IMR-90 (cell line): ENCODE measurements at regions not wholly inside any gene's neighbourhood (a gene's known extent, or its start where the extent isn't known, plus 50 kb on each side); places are given as distances from the start of the nearest gene placed in this dataset.

ENCODE experiments used
- ATAC-seq: fragments of 200-7000 bp; cut with Tn5 transposase; 2 replicates; pipeline ENCODE4 v1.9.1; 2020; ENCODE audit warnings: low read depth, mild to moderate bottlenecking, moderate library complexity
- BruUV-seq: library from RNA; stranded (reverse); fragments of 400-500 nt; replicated peaks from 2 replicates; lab custom pipeline; 2021; lab: Mats Ljungman, UMichigan
- CTCF ChIA-PET: fragments of 300-600 bp; formaldehyde crosslinking; extraction: SDS; loops from one replicate; lab custom pipeline; 2021; ENCODE audit warnings: antibody characterized with exemption; lab: Yijun Ruan, JAX
- POLR2A ChIA-PET: fragments of 300-600 bp; sonication (Branson Sonifier 250); formaldehyde crosslinking; loops from one replicate; lab custom pipeline; 2022; ENCODE audit warnings: antibody characterized with exemption; ENCODE audit not compliant: unreplicated experiment; lab: Charles Lee
- DNase-seq: peaks from one replicate; pipeline ENCODE4 v3.0.0; 2013
- H2AFZ ChIP-seq: replicated peaks from 2 replicates; pipeline ENCODE3; 2013; ENCODE audit warnings: low read length, mild to moderate bottlenecking; ENCODE audit not compliant: poor library complexity
- H2AK5ac ChIP-seq: 2 replicates; pipeline ENCODE4 v1.6.1; 2013; ENCODE audit warnings: low read depth, low read length, inconsistent platforms
- H2AK9ac ChIP-seq: replicated peaks from 2 replicates; pipeline ENCODE3; 2013; ENCODE audit warnings: mild to moderate bottlenecking, low read depth, low read length, moderate library complexity; ENCODE audit not compliant: poor library complexity
- H2BK120ac ChIP-seq: 2 replicates; pipeline ENCODE4 v1.6.1; 2013; ENCODE audit warnings: low read depth, low read length, inconsistent platforms
- H2BK15ac ChIP-seq: 3 replicates; pipeline ENCODE4 v1.6.1; 2013; ENCODE audit warnings: low read depth, low read length, inconsistent platforms
- H2BK20ac ChIP-seq: 2 replicates; pipeline ENCODE4 v1.6.1; 2013; ENCODE audit warnings: low read depth, mild to moderate bottlenecking, inconsistent platforms, low read length, moderate library complexity
- H2BK5ac ChIP-seq: 2 replicates; pipeline ENCODE4 v1.6.1; 2013; ENCODE audit warnings: mild to moderate bottlenecking, low read depth, low read length, inconsistent platforms; ENCODE audit not compliant: poor library complexity, severe bottlenecking
- H3K14ac ChIP-seq: replicated peaks from 2 replicates; pipeline ENCODE4 v1.6.1; 2013; ENCODE audit warnings: low read depth, low read length, inconsistent platforms
- H3K18ac ChIP-seq: 2 replicates; pipeline ENCODE4 v1.6.1; 2013; ENCODE audit warnings: low read depth, low read length, control low read depth
- H3K23ac ChIP-seq: 2 replicates; pipeline ENCODE4 v1.6.1; 2013; ENCODE audit warnings: low read depth, low read length, inconsistent platforms
- H3K27ac ChIP-seq: 2 replicates; pipeline ENCODE4 v1.5.1; 2013; ENCODE audit warnings: mild to moderate bottlenecking, control low read depth, low read length; ENCODE audit not compliant: insufficient read depth
- H3K27me3 ChIP-seq: 2 replicates; pipeline ENCODE4 v1.6.1; 2013; ENCODE audit warnings: low read length; ENCODE audit not compliant: control insufficient read depth, insufficient read depth
- H3K36me3 ChIP-seq: 2 replicates; pipeline ENCODE4 v1.6.1; 2013; ENCODE audit warnings: low read length, mixed read lengths; ENCODE audit not compliant: control insufficient read depth, insufficient read depth
- H3K4ac ChIP-seq: 2 replicates; pipeline ENCODE4 v1.6.1; 2013; ENCODE audit warnings: low read depth, low read length, inconsistent platforms
- H3K4me1 ChIP-seq: 2 replicates; pipeline ENCODE4 v1.6.1; 2013; ENCODE audit warnings: low read length, mixed read lengths; ENCODE audit not compliant: control insufficient read depth, insufficient read depth
- H3K4me2 ChIP-seq: 2 replicates; pipeline ENCODE4 v1.6.1; 2013; ENCODE audit warnings: low read depth, mild to moderate bottlenecking, control low read depth, low read length, moderate library complexity
- H3K4me3 ChIP-seq: 2 replicates; pipeline ENCODE4 v1.5.1; 2013; ENCODE audit warnings: low read depth, mild to moderate bottlenecking, control low read depth, low read length, moderate library complexity; ENCODE audit not compliant: insufficient read depth
- H3K56ac ChIP-seq: 2 replicates; pipeline ENCODE4 v1.6.1; 2013; ENCODE audit warnings: low read length, inconsistent platforms; ENCODE audit not compliant: insufficient read depth; ENCODE audit errors: extremely low read depth
- H3K79me1 ChIP-seq, 2 experiments: 2 replicates each; pipeline ENCODE4 v1.6.1; 2013; ENCODE audit warnings: low read length in 2 of 2, inconsistent platforms in 1 of 2, low read depth in 1 of 2
- H3K9ac ChIP-seq: 2 replicates; pipeline ENCODE4 v1.6.1; 2013; ENCODE audit warnings: low read depth, low read length, control low read depth
- H3K9me1 ChIP-seq: 2 replicates; pipeline ENCODE4 v1.6.1; 2013; ENCODE audit warnings: low read length, inconsistent platforms; ENCODE audit not compliant: insufficient read depth
- H3K9me3 ChIP-seq: 2 replicates; pipeline ENCODE4 v1.6.1; 2013; ENCODE audit warnings: low read length; ENCODE audit not compliant: control insufficient read depth, insufficient read depth
- H4K20me1 ChIP-seq: 2 replicates; pipeline ENCODE4 v1.6.1; 2013; ENCODE audit warnings: low read length, inconsistent platforms; ENCODE audit not compliant: insufficient read depth
- H4K5ac ChIP-seq: 2 replicates; pipeline ENCODE4 v1.6.1; 2013; ENCODE audit warnings: mild to moderate bottlenecking, low read depth, low read length, control low read depth
- H4K8ac ChIP-seq, 2 experiments: 2 replicates each; pipeline ENCODE4 v1.6.1; 2013; ENCODE audit warnings: low read depth in 2 of 2, low read length in 2 of 2, control low read depth in 1 of 2, inconsistent platforms in 1 of 2
- H4K91ac ChIP-seq: 2 replicates; pipeline ENCODE4 v1.6.1; 2013; ENCODE audit warnings: low read depth, low read length, inconsistent platforms; ENCODE audit not compliant: insufficient read depth
- BHLHE40 ChIP-seq: fragments of 150-350 bp; IDR thresholded peaks from 2 replicates; pipeline ENCODE4 v1.6.1; 2016; ENCODE audit warnings: mild to moderate bottlenecking, low read depth, low read length
- CEBPB ChIP-seq: IDR thresholded peaks from 2 replicates; pipeline ENCODE4 v1.6.1; 2012; ENCODE audit warnings: low read depth, low read length, improper control_type of control experiment
- CHD1 ChIP-seq: IDR thresholded peaks from 2 replicates; pipeline ENCODE4 v1.6.1; 2012; ENCODE audit warnings: low read depth, low read length, improper control_type of control experiment
- FOS ChIP-seq: fragments of 150-350 bp; IDR thresholded peaks from 2 replicates; pipeline ENCODE4 v1.6.1; 2016; ENCODE audit warnings: low read depth, low read length
- MAFK ChIP-seq: IDR thresholded peaks from 2 replicates; pipeline ENCODE4 v1.6.1; 2012; ENCODE audit warnings: low read depth, low read length, improper control_type of control experiment
- MAZ ChIP-seq: IDR thresholded peaks from 2 replicates; pipeline ENCODE4 v1.6.1; 2012; ENCODE audit warnings: low read depth, mild to moderate bottlenecking, low read length, improper control_type of control experiment, moderate library complexity, borderline replicate concordance
- MXI1 ChIP-seq: IDR thresholded peaks from 2 replicates; pipeline ENCODE4 v1.6.1; 2012; ENCODE audit warnings: low read depth, mild to moderate bottlenecking, low read length, moderate library complexity, borderline replicate concordance
- NFE2L2 ChIP-seq: fragments of 150-350 bp; IDR thresholded peaks from 2 replicates; pipeline ENCODE4 v1.6.1; 2016; ENCODE audit warnings: low read depth, mild to moderate bottlenecking, low read length
- POLR2A ChIP-seq: IDR thresholded peaks from 2 replicates; pipeline ENCODE4 v1.6.1; 2012; ENCODE audit warnings: mild to moderate bottlenecking, low read depth, low read length
- RAD21 ChIP-seq: IDR thresholded peaks from 2 replicates; pipeline ENCODE4 v1.6.1; 2012; ENCODE audit warnings: low read length, improper control_type of control experiment
- RCOR1 ChIP-seq: IDR thresholded peaks from 2 replicates; pipeline ENCODE4 v1.6.1; 2012; ENCODE audit warnings: mild to moderate bottlenecking, low read length, improper control_type of control experiment; ENCODE audit not compliant: insufficient replicate concordance
- RFX5 ChIP-seq: IDR thresholded peaks from 2 replicates; pipeline ENCODE4 v1.8.0; 2012; ENCODE audit warnings: low read depth, mild to moderate bottlenecking, low read length, moderate library complexity
- SMC3 ChIP-seq: fragments of 150-350 bp; IDR thresholded peaks from 2 replicates; pipeline ENCODE4 v1.6.1; 2016; ENCODE audit warnings: low read depth, mild to moderate bottlenecking, antibody characterized with exemption, low read length, moderate library complexity
- USF2 ChIP-seq: fragments of 150-350 bp; IDR thresholded peaks from 2 replicates; pipeline ENCODE4 v1.6.1; 2017; ENCODE audit warnings: mild to moderate bottlenecking, antibody characterized with exemption, low read length, low read depth
- WGBS, 2 experiments: methylation state at CpG; one replicate each; pipeline versions ENCODE4 v1.1.5 to v1.1.7; 2013; ENCODE audit warnings: missing lambda C conversion rate in 2 of 2; ENCODE audit not compliant: insufficient read length in 1 of 2; ENCODE audit errors: extremely low coverage in 2 of 2; 5-methylcytosine and 5-hydroxymethylcytosine counted together
- dilution Hi-C: fragments of 300-500 bp; cut with HindIII; formaldehyde crosslinking; loops from one replicate; pipeline ENCODE4 v1.14.3; 2018; ENCODE audit warnings: low sequenced_read_pairs; ENCODE audit not compliant: unreplicated experiment
- in situ Hi-C: fragments of 300-500 bp; cut with MboI; formaldehyde crosslinking; loops from 3 replicates; pipeline ENCODE4 v1.14.3; 2019; ENCODE audit warnings: low sequenced_read_pairs, inconsistent platforms, mixed read lengths
- intact Hi-C: fragments of 100-400 bp; cut with micrococcal nuclease; formaldehyde crosslinking; loops from 2 replicates; pipeline ENCODE4 v1.10.0; 2022
- TF ChIP-seq, protein P1 (sequence below): fragments of 150-350 bp; IDR thresholded peaks from 2 replicates; pipeline ENCODE4 v1.6.1; 2016; ENCODE audit warnings: low read depth, mild to moderate bottlenecking, low read length, moderate library complexity, borderline replicate concordance
- TF ChIP-seq, protein P2 (sequence below): conservative IDR thresholded peaks from 2 replicates; pipeline ENCODE4 v1.5.1; 2012; ENCODE audit warnings: mild to moderate bottlenecking, low read depth, low read length, improper control_type of control experiment

DNA sequence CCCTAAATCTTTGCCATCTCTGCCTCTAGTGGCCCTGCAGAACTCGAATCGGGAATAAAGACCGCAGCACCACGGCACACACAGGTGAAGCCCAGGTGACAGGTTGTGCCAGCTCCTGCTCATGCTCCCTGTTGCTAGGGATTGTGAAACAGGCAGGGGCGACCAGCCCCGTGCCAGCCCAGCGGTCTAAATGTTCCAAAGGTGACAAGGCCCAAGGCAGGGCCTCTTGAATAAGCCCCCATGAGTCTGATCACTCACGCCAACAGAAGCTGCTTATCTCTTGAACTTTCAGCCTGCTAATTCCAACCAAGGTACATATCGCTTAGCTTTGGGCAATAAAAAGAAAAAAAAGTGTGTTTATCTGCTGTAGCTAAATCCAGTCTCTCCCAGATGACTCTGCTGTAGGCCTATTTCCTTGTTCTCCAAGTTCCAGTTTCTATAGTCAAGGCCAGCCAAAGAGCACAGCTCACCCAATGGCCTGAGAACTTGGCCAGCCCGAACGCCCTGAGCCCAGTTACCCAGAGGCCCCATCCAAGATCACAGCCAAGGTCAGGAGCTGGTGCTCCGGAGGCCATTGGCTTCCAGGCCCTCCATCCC is 191.1 kb upstream of the GPR12 start:
- Histone ChIP-seq H3K4me2 (no peak overlapping the region), H4K20me1 (no peaks in the 10 kb centered on the region), H3K9ac (no peak overlapping the region), H2BK5ac (no peak overlapping the region), H3K27me3 (peaks cover 26% of the 10 kb centered on the region), H3K23ac (no peak overlapping the region), H3K14ac (no peak overlapping the region), H3K4me3 (no peak overlapping the region), H3K9me3 (no peaks in the 10 kb centered on the region), H2BK20ac (no peak overlapping the region), H2AK5ac (no peak overlapping the region), H4K5ac (no peak overlapping the region), H4K91ac (no peak overlapping the region), H4K8ac (no peak overlapping the region), H3K79me1 (no peaks in the 10 kb centered on the region), H2AK9ac (no peak overlapping the region), H3K36me3 (no peaks in the 10 kb centered on the region), H3K56ac (no peak overlapping the region), H2BK15ac (no peak overlapping the region), H3K4ac (no peak overlapping the region), H3K9me1 (no peaks in the 10 kb centered on the region), H3K27ac (no peak overlapping the region), H2AFZ (no peak overlapping the region), H3K4me1 (no peaks in the 10 kb centered on the region), H3K18ac (no peak overlapping the region), H2BK120ac (no peak overlapping the region)
- in situ Hi-C loops (no loop called here), intact Hi-C loops (no loop called here), dilution Hi-C loops (no loop called here)
- no TSS peak for BruUV-seq
- 81% methylated on average over 7 of the region's 12 CpGs; no CpG with 5 or more reads in 1 of the 2 experiments for WGBS, 2 experiments
- DNase-seq (no peak), ATAC-seq (no peak)
- TF ChIP-seq MXI1 (no peak), MAFK (no peak), RAD21 (no peak), POLR2A (no peak), FOS (no peak), USF2 (no peak), RCOR1 (no peak), NFE2L2 (no peak), BHLHE40 (no peak), CEBPB (no peak), CHD1 (no peak), MAZ (no peak), RFX5 (no peak), SMC3 (no peak)
- TF ChIP-seq, protein P1, sequence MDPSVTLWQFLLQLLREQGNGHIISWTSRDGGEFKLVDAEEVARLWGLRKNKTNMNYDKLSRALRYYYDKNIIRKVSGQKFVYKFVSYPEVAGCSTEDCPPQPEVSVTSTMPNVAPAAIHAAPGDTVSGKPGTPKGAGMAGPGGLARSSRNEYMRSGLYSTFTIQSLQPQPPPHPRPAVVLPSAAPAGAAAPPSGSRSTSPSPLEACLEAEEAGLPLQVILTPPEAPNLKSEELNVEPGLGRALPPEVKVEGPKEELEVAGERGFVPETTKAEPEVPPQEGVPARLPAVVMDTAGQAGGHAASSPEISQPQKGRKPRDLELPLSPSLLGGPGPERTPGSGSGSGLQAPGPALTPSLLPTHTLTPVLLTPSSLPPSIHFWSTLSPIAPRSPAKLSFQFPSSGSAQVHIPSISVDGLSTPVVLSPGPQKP = no peak
- TF ChIP-seq, protein P2, sequence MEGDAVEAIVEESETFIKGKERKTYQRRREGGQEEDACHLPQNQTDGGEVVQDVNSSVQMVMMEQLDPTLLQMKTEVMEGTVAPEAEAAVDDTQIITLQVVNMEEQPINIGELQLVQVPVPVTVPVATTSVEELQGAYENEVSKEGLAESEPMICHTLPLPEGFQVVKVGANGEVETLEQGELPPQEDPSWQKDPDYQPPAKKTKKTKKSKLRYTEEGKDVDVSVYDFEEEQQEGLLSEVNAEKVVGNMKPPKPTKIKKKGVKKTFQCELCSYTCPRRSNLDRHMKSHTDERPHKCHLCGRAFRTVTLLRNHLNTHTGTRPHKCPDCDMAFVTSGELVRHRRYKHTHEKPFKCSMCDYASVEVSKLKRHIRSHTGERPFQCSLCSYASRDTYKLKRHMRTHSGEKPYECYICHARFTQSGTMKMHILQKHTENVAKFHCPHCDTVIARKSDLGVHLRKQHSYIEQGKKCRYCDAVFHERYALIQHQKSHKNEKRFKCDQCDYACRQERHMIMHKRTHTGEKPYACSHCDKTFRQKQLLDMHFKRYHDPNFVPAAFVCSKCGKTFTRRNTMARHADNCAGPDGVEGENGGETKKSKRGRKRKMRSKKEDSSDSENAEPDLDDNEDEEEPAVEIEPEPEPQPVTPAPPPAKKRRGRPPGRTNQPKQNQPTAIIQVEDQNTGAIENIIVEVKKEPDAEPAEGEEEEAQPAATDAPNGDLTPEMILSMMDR = no peak
- ChIA-PET CTCF (no interaction called here), POLR2A (no interaction called here)
